ENCODE measurements at regions not wholly inside any gene's neighbourhood (a gene's known extent, or its start where the extent isn't known, plus 50 kb on each side); places are given as distances from the start of the nearest gene placed in this dataset.
A peak's percentile ranks its signal among the peaks of the same experiment; 100 is the strongest.

- no peak for DNase-seq
Observed at GRCh38 chr14:101337053-101337452, 224.2 kb upstream of the DIO3 start.

GRCh38 chr14:101340556-101340955, 220.7 kb upstream of the DIO3 start:
- no peak for DNase-seq

GRCh38 chr14:101347893-101348777, 213.2 kb upstream of the DIO3 start:
- DNase-seq, result no peak

GRCh38 chr14:101349108-101349507, 212.2 kb upstream of the DIO3 start:
- no peak for DNase-seq

DNA sequence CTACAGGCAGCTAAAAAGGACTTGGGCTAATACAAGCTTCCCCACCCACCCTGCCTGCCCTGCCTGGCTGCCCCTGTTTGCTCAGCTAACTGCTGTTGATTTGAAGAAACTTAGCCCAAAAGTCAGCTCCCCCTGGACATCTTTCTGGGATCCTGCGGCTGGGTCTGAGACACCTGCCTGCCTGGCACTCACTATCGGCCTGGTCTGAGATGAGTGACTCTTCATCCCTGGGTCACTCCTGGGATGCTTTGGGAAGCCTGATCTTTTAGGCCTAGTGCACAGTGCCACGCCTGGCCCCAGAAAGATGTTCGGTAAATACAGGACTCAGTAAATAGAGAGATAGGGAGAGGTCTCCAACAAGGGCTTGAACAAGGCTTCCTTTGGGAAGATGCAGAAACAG, 211.3 kb upstream of the DIO3 start:
- no peak for DNase-seq

- no peak for DNase-seq
Observed at GRCh38 chr14:101350691-101351090, 210.6 kb upstream of the DIO3 start.

GRCh38 chr14:101351146-101351545, 210.1 kb upstream of the DIO3 start:
- DNase-seq, result no peak

- DNase-seq, result no peak
Observed at GRCh38 chr14:101351769-101352168, 209.5 kb upstream of the DIO3 start.

DNA sequence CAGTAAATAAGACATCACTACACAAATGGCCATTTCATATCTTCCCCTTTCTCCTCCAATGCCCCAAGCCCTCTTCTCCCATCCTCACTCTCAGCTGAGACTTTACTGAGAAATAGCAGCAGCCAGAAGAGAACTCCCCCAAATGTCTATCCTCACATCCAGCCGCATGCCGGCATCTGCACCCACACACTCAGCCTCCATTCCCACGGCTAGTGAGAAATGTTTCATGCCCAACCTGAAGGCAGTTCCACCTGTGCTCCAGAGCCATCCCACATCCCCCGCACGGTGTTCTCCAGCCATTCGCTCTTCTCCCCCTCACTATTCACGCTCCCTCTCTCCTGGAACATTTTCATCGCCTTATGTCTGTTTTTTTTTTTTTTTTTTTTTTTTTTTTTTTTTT, 208.7 kb upstream of the DIO3 start:
- no peak for DNase-seq

DNA sequence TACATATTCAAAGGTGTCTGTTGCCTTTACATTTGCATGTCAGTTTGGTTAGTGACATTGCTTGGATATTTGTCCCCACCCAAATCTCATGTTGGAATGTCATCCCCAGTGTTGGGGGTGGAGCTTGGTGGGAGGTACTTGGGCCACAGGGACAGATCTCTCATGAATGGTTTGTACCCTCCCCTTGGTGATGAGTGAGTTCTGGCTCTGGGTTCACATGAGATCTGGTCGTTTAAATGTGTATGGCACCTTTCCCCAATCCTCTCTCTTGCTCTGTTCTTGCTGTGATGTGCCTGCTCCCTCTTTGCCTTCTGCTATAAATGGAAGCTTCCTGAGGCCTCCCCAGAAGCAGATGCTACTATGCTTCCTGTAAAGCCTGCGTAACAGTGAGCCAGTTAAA, 207.9 kb upstream of the DIO3 start:
- no peak for DNase-seq

DNA sequence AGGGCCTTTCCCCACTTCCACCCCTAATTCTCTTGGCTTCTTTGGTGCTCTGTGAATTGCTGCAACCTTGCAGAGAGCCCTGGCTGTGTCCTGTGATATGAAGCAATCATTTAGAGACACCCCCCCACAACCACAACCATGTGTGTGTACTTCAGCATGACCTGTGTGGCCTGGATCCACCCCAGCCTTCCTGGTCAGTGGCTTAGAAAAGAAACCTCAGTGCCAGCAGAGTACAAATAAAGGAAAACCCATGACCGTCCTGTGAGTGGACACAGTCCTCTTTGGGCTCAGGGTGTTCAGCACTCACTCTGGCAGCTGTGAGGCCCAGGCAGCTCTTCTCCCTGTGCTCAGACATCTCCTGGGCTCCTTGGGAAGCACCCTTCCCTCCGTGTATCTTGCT, 206.6 kb upstream of the DIO3 start:
- DNase-seq, result no peak

- DNase-seq, result no peak
Observed at GRCh38 chr14:101355284-101355683, 206.0 kb upstream of the DIO3 start.

GRCh38 chr14:101357038-101357437, 204.3 kb upstream of the DIO3 start:
- no peak for DNase-seq

- no peak for DNase-seq
Observed at GRCh38 chr14:101357559-101358319, 203.6 kb upstream of the DIO3 start.

DNA sequence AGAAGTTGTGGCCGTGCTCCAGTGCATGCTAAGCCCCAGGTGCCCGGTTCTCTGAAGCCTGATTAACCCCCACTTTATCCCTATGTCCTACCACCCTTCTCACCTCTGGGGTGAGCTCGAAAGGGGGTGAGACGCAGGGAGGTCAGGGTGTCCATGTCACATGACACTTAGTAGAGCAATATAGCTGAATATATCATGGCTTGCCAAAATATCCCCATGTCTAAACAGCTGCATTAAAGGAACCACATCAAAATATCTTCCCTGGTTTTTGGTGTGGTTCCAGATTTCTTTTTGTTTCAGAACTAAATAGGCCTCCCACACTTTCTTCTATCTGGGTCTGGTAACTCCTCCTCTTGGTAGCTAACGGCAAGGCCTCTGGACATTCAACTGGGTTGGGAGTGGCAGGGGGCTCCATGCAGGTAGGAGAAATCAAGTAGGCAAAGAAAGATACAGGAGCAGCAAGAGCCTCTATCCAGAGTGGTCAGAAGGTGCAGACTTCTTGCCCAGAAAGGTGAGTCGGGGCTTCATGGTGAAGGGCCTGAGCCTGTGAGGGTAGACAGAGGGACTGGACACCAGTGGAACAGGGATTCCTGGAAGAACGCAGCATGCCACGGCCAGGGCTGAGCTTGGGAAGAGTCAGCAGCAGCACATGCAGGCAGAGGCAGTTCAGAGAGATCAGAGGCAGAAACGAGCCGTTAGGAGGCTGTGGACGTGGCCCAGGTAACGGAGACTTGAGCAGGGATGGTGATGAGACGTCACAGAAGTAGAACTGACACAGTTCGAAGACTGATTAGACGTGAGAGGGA, 202.8 kb upstream of the DIO3 start:
- no peak for DNase-seq

DNA sequence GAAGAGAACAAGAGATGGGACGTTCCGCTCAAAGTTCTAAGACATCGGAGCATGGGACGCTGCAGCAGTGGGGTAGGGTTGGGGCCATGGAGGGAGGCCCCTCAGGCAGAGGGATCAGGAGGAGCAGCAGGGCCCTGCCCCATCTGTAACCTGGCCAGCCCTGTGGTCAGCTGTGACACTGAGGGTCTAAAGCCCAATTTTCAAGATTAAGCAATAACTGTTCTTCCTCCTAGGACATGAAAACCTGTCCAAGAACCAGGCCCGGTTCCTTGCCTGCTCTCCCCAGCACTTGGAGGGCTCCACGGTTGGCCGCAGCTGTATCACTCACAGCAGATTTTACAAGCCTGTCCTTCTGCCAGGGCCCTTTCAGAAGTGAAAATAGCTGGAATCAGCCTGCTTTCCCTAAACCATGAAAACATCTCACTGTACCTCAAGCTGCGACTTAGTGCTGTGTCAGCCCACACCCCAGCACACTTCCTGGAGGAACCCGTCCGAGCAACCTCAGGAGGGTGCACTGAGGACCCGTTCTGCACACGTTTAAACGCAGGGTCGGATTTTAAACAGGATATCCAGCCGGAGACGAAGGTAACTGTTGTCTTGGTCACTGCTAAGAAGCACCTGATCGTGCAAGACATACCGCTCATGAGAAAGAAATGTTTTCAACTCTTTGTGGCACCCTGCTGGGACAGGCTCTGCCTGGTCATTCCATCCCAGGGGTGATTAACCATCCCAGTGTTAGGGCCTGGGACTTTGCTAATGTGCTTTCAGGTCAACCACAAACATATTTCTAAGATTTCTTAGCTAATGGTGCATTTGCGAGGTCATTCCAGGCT, 201.9 kb upstream of the DIO3 start:
- DNase-seq, result peak; percentile 42

DNA sequence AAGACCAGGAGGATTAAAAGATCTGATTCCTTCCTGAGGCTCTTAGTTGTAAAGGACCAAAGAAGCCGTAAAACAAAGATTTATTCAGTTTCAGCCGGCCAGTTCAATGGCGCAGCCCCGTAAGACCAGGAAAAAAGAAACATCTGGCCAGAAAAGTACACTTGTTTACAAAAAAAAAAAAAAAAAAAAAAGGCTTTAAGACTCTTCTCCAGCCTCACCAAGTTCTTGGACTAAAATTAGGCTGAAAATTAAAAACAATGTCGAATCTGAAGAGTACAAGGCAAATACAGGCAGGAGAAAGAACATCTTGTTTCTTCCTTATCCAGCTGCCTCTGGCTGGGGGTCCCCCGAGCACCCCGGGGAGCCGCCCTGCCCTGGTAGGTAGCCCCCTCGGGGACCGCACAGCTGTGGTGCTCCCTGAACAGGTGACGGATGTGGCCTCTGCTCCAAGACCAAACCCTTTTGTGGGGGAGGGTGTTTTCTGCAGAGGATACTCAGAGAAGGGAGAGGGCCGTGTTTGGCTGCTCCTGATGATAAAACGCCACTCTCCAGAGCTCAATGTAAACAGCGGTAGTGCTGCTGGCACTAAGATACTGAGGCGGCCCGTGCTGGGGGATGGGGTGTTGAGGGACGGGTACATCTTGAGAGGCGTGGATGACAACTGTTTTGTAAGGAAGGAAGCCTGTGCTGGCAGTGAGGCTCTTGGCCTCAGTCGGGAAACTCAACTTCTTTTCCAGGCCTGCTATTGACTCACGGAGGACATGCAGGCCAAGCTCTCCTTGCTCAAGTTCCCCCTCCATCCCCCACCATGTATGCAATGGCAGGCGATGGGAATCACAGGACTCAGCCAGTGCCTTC, 201.0 kb upstream of the DIO3 start:
- DNase-seq, result peak; percentile 33

DNA sequence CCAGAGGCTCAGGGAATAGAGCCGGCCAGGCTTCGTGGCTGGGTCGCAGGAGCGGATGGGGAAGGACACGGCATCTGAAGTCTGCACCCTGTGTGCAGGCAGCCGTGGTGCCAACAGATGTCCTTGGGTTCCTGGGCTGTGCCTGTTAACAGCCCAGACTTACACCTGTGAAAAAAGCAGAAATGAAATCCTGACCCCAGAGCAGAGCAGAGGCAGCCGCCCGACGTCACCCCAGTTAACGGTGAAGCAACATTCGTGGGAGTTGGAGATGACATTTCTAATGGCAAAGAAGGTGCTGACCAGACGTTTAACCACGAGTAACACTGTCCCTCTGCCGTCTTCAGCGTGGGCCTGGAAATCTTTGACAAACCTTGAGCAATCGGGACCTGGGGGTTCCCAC, 200.3 kb upstream of the DIO3 start:
- DNase-seq, result no peak

DNA sequence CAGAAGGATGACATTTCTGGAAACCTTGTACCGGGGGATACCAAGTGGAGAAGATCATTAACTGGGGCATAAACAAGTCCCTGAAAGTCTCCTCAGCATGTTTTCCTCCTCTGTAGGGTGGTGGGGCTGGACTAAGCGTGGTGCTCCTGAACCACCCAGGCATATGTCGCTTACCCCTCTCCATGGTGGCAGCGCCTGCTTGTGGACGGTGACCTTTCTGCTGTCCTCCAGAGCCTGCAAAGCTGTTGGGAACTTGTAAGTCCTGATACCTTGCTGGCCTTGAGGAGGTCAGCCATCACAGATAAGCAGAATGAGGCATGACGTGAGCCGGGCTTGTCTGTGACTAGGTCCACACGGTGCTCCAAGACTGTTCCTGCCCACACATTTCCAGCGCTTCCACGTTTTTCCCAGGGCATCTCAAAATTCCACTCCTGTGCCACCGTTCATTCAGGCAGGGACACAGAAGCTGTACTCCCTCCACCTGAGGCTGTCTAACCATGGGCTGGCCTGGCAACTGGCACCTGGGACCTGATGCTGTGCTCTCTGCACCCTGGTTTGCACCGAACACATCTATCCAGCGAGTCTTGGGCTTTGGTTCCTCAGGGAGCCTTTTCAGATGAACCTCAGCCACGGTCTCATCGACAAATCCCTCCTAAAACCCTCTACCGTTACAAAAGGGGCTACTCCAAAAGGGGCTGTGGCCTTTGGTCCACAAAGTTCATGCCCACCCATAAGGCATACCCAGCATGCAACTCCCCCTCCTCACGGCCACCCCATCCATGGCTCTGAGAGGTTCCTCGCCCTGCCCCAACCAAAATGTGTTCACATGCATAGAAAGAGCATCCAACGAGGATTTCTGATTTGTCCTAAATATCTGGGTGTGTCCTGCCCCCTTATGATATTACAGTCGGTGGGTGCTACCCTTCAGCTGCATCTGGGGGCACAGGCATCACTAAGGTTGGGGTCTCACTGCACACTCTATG, 199.6 kb upstream of the DIO3 start:
- no peak for DNase-seq
